OCI-LY1 (cell line): ENCODE measurements at regions not wholly inside any gene's neighbourhood (a gene's known extent, or its start where the extent isn't known, plus 50 kb on each side); places are given as distances from the start of the nearest gene placed in this dataset.

Experiments used
- EZH2 ChIP-seq: fragments of 200-600 bp; sonication (generic), shearing (Covaris generic); IDR thresholded peaks from 2 replicates; pipeline ENCODE4 v1.8.0; 2017; ENCODE audit warnings: borderline replicate concordance, mixed run types, mild to moderate bottlenecking, antibody characterized with exemption, low read length, moderate library complexity, mixed read lengths
- TF ChIP-seq, protein P1 (sequence below): fragments of 200-600 bp; sonication (generic), shearing (Covaris generic); IDR thresholded peaks from 2 replicates; pipeline ENCODE4 v1.5.1; 2017; ENCODE audit warnings: mild to moderate bottlenecking, antibody characterized with exemption, low read length, moderate library complexity, mixed read lengths

GRCh38 chr3:115399750-115400149 is 223.6 kb upstream of the GAP43 start:
- TF ChIP-seq, protein P1, sequence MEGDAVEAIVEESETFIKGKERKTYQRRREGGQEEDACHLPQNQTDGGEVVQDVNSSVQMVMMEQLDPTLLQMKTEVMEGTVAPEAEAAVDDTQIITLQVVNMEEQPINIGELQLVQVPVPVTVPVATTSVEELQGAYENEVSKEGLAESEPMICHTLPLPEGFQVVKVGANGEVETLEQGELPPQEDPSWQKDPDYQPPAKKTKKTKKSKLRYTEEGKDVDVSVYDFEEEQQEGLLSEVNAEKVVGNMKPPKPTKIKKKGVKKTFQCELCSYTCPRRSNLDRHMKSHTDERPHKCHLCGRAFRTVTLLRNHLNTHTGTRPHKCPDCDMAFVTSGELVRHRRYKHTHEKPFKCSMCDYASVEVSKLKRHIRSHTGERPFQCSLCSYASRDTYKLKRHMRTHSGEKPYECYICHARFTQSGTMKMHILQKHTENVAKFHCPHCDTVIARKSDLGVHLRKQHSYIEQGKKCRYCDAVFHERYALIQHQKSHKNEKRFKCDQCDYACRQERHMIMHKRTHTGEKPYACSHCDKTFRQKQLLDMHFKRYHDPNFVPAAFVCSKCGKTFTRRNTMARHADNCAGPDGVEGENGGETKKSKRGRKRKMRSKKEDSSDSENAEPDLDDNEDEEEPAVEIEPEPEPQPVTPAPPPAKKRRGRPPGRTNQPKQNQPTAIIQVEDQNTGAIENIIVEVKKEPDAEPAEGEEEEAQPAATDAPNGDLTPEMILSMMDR, result no peak
- TF ChIP-seq EZH2, result no peak
